Kidney capillary endothelial cell (primary cell): ENCODE measurements at regions not wholly inside any gene's neighbourhood (a gene's known extent, or its start where the extent isn't known, plus 50 kb on each side); places are given as distances from the start of the nearest gene placed in this dataset.

Source experiments
- DNase-seq: peaks from one replicate; pipeline ENCODE4 v3.0.0-alpha.2; 2018; ENCODE audit warnings: low spot score

DNA sequence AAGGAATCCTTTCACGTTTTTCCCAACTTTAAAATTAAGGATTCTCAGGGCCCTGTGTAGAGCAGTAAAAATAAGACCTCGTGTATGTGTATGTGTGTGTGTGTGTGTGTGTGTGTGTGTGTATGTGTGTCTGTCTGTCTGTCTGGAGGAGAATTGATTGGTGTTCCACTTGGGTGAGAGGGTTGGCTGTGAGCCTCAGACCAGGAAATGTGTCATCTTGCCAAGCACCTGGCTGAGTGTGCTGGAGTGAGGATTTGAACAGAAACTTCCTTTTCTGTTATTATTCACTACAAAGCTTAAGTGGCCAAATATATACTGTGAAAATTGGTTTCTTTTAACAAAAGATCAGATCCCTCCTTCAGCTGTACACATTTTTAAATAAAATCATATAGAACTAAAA is 103.6 kb upstream of the NUDT6 start:
- peak; percentile 72 for DNase-seq

DNA sequence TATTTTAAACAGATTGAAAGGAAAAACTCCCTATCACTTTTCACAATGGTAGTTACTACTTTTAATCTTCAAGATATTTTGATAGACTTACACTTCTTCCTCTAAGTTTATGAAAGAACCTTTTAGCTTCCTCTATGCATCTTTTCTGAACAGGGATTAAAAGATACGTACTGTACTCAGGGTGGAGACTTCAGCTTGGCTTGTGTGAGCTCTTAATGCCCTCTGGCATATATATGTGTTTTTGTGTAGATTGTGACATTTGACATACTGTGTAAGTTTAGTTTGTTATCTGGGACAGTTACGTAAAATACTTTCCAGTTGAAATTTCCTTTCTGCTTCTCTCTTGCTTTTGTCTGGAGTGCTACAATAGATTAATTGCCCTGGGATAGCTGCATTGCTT is 109.3 kb upstream of the NUDT6 start:
- DNase-seq = no peak

GRCh38 chr4:123034023-123034422 is 111.6 kb upstream of the NUDT6 start:
- DNase-seq = no peak

DNA sequence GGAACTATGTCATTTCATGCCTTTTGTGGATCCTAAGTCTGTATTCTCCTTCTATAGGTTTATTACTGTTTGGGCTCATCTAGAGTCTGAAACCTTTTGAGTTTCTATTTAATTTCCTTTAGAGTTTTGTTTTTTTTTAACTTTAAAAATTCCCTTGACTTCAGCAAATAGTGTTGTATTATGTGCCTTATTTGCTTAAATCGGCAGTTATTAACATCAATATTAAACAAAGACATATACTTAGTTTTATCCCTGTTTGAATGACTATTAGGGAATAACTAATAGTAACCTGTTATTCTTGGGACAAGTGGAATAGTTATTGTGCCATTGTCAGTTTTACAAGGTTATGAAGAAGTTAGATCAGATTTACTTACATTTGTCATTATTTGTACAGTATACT is 112.8 kb upstream of the NUDT6 start:
- no peak for DNase-seq

- no peak for DNase-seq
These were observed 115.4 kb upstream of the NUDT6 start for GRCh38 chr4:123037804-123038203.

GRCh38 chr4:123042095-123042494 is 119.7 kb upstream of the NUDT6 start:
- no peak for DNase-seq

- no peak for DNase-seq
These were observed 120.6 kb upstream of the NUDT6 start for GRCh38 chr4:123043013-123043412.

DNA sequence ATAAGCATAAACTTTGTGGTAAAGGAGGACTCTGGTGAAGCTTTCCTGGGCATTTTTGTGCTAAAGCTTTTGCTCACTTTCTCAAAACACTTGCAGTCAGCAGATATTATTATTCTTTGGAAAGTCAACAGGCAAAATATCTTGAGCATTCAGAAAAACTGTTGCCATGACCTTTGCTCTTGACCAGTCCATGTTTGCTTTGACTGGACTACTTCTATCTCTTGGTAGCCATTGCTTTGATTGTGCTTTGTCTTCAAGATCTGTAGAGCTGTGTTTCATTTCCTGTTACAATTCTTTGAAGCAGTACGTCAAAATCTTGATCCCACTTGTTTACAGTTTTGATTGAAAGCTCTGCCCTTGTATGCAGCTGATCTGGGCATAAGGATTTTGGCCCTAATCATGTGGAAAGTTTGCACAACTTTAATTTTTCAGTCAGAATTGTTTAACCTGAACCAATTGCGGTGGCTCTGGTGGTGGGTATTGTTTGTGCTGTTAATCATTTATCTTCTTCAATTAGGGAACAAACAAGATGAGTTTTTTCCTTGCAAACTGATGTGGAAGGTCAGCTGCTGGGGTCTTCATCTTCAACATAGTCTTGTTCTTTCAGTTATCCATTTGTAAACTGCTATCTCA is 121.5 kb upstream of the NUDT6 start:
- DNase-seq = no peak

GRCh38 chr4:123046096-123046495 is 123.7 kb upstream of the NUDT6 start:
- DNase-seq = no peak

GRCh38 chr4:123050018-123050417 is 127.6 kb upstream of the NUDT6 start:
- no peak for DNase-seq

DNA sequence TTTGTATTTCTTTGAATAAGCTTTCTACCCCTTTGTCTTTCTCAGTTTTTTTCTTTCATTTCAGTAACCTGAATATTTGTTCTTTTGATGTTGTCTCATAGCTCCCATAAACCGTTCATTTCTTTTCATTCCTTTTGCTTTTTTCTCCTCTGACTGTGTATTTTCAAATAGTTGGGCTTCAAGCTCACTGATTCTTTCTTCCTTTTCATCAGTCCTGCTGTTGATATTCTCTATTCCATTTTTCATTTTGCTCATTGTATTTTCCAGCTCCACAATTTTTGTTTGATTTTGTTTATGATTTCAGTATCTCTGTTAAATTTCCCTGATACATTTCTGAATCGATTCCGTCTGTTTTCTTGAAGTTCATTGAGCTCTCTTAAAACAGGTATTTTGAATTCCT is 129.6 kb upstream of the NUDT6 start:
- DNase-seq = no peak

DNA sequence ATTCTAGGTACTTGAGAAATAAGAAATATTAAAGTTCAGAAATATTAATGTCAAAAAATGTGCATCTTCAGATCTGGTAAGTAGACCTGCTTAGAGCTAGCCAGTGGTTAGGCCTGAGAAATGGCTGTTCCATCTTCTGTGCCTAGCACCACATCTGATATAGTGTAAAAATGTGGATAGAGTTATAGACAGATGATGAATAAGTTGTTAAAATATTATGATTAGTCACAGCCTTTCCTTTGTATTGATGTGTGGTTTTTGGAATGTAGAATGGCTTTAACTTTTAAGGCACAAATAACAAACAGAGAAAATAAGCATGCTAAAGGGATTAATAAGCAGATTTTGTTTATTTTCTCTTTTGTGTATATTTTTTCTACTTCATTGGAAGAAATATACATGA is 133.5 kb upstream of the NUDT6 start:
- DNase-seq = peak; percentile 11

DNA sequence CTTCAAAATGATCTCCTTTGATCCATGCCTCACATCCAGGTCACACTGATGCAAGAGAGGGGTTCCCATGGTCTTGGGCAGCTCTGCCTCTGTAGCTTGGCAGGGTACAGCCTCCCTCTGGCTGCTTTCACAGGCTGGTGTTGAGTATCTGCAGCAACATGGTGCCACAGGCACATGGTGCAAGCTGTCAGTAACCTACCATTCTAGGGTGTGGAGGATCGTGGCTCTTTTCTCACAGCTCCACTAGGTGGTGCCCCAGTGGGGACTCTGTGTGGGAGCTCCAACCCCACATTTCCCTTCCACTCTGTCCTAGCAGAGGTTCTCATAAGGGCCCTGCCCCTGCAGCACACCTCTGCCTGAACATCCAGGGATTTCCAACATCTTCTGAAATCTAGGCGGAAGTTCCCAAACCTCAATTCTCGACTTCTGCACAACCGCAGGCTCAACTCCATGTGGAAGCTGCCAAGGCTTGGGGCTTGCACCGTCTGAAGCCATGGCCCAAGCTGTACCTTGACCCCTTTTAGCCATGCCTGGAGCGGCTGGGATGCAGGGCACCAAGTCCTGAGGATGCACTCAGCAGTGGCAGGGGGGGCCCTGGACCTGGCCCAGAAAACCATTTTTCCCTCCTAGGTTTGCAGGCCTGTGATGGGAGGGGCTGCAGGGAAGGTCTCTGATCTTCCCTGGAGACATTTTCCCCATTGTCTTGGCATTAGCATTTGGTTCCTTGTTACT is 137.8 kb upstream of the NUDT6 start:
- no peak for DNase-seq

DNA sequence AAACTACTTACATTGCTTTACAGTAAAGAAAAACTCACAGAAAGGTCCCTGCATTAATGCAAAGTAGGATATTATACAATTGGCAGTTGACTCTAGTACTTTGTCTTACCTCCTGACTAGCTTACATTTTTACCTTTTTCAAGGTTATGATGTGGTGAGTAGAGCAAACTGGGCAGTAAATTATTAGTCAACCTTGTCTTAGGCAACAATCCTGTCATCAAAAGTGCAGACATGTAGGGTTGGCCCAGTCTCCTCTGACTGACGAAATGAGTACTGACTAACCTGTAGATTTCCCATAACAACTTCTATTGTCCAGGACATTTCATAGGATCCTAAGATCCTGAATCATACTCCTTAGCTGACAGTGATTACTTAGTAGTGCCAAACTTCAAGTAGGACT is 142.0 kb upstream of the NUDT6 start:
- no peak for DNase-seq

GRCh38 chr4:123068081-123068480 is 145.7 kb upstream of the NUDT6 start:
- DNase-seq = no peak

DNA sequence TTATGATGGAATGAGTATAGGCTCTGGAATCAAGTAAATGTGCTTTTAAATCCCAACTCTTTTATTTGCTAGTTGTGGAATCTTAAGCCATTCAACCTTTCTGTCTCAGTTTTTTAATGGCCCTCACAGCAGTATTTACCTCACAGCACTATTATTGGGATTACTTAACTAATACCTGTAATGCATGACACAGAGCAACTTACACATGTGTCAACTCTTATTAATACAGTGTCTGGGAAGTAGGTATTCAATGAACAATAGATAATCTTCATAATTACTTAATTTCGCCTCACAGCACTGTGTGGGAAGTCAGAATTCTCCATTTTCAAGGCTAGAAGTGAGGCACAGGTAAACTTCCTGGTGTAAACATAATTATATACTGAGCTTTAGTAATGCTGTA is 149.7 kb upstream of the NUDT6 start:
- DNase-seq = no peak

- DNase-seq = no peak
These were observed 151.3 kb upstream of the NUDT6 start for GRCh38 chr4:123073650-123074049.

- no peak for DNase-seq
These were observed 154.9 kb upstream of the NUDT6 start for GRCh38 chr4:123077330-123077729.

DNA sequence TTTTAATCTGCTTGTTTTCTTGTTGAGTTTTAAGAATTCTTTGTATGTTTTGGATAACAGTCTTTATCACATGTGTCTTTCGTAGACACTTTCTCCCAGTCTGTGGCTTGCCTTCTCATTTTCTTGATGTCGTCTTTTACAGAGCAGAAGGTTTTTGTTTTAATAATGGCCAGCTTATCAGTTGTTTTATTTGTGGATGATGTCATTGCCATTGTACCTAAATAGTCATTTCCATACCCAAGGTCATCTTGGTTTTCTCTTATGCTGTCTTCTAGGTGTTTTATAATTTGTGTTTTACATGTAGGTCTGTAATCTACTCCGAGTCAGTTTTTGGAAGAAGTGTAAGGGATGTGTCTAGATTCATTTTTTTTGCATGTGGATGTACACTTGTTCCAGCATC is 159.6 kb upstream of the NUDT6 start:
- DNase-seq = no peak

DNA sequence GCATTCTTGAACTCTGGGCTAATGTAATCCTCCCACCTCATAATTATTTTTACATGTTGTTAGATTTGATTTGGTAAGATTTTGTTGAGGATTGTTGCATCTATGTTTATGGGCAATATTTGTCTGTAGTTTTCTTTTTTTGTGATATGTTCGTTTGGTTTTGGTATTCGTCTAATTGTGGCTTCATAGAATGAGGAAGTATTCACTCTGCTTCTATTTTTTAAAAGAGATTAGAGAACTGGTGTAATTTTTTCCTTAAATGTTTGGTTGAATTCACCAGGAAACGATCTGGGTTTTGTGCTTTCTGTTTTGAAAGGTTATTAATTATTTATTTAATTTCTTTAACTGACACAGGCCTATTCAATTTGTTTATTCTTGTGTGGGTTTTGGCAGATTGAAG is 161.2 kb upstream of the NUDT6 start:
- no peak for DNase-seq

GRCh38 chr4:123088501-123088900 is 166.1 kb upstream of the NUDT6 start:
- no peak for DNase-seq

GRCh38 chr4:123090886-123091285 is 168.5 kb upstream of the NUDT6 start:
- no peak for DNase-seq

DNA sequence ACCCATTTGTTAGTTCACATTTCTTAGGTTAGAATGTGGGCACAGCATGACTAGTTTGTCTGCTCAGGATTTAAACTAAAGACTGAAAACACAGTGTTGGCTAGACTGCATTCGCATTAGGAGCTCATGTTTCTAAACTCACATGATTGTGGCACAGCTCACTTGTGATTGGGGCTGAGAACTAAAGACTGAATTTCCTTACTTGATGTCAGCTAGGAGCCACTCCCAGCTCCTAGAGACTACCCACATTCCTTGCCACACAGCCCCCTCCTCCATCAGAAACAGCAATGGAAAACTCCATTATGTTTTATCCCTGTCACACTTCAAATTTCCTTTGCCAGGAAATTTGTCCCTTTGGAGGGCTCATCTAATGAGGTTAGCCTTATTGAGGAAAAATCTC is 170.2 kb upstream of the NUDT6 start:
- no peak for DNase-seq

- no peak for DNase-seq
These were observed 170.8 kb upstream of the NUDT6 start for GRCh38 chr4:123093236-123093635.
